ENCODE measurements at regions not wholly inside any gene's neighbourhood (a gene's known extent, or its start where the extent isn't known, plus 50 kb on each side); places are given as distances from the start of the nearest gene placed in this dataset.

DNA sequence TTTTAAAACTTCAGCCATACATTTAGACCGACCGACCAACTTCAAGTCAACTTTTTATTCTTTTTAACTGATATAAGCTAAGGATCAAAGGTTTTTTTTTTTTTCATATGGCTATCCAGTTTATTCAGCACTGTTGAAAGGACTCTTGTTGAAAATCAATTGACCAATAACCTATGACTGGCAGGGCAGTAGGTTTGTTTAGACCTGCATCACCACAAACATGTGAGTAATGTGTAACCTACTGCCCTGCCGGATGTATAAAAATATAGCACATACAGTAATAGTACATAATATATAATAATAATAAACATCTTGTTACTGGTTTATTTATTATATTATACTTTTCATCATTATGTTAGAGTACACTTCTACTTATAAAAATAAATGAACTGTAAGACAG is 434.6 kb upstream of the SEMA3A start:
- Mint-ChIP-seq H3K9me3 (ENCODE audit: unreplicated experiment) (peaks cover 18% of the 10 kb centered on the region), H3K4me3 (ENCODE audit: unreplicated experiment) (no peak overlapping the region), H3K4me1 (ENCODE audit: unreplicated experiment) (peaks cover 6% of the 10 kb centered on the region), H3K27me3 (ENCODE audit: unreplicated experiment) (no peaks in the 10 kb centered on the region), H3K36me3 (ENCODE audit: unreplicated experiment) (no peaks in the 10 kb centered on the region), H3K27ac (ENCODE audit: unreplicated experiment) (no peak overlapping the region)
- TF ChIP-seq, protein P1, sequence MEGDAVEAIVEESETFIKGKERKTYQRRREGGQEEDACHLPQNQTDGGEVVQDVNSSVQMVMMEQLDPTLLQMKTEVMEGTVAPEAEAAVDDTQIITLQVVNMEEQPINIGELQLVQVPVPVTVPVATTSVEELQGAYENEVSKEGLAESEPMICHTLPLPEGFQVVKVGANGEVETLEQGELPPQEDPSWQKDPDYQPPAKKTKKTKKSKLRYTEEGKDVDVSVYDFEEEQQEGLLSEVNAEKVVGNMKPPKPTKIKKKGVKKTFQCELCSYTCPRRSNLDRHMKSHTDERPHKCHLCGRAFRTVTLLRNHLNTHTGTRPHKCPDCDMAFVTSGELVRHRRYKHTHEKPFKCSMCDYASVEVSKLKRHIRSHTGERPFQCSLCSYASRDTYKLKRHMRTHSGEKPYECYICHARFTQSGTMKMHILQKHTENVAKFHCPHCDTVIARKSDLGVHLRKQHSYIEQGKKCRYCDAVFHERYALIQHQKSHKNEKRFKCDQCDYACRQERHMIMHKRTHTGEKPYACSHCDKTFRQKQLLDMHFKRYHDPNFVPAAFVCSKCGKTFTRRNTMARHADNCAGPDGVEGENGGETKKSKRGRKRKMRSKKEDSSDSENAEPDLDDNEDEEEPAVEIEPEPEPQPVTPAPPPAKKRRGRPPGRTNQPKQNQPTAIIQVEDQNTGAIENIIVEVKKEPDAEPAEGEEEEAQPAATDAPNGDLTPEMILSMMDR (IDR thresholded peaks at IDR 0.05) = no peak
- no peak for DNase-seq (ENCODE audit: extremely low spot score, unreplicated experiment)

DNA sequence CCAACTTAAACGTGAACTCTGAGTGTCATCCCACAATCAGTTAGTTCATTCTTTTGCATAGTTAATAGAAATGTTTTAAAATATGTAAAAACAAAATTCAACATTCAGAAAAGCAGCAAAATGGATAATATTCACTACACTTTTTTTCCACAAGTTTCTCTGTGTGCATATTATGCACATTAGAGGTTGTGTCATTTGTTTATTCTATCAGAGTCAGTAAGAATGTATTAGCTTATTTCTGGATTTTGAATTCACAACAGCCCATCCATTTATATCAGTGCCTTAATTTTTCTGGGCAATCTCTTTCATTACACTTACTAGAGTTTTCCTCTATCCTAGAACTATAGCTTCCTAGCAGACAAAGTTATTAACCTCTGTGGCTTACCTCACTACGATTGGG is 432.7 kb upstream of the SEMA3A start:
- peaks cover 8% of the 10 kb centered on the region for H3K4me1 Mint-ChIP-seq (ENCODE audit: unreplicated experiment)
- H3K9me3 Mint-ChIP-seq (ENCODE audit: unreplicated experiment) = peaks cover 5% of the 10 kb centered on the region
- no peaks in the 10 kb centered on the region for H3K36me3 Mint-ChIP-seq (ENCODE audit: unreplicated experiment)
- TF ChIP-seq, protein P1 (IDR thresholded peaks at IDR 0.05) = no peak
- H3K27ac Mint-ChIP-seq (ENCODE audit: unreplicated experiment) = no peak overlapping the region
- no peaks in the 10 kb centered on the region for H3K27me3 Mint-ChIP-seq (ENCODE audit: unreplicated experiment)
- no peak overlapping the region for H3K4me3 Mint-ChIP-seq (ENCODE audit: unreplicated experiment)
- no peak for DNase-seq (ENCODE audit: extremely low spot score, unreplicated experiment)

DNA sequence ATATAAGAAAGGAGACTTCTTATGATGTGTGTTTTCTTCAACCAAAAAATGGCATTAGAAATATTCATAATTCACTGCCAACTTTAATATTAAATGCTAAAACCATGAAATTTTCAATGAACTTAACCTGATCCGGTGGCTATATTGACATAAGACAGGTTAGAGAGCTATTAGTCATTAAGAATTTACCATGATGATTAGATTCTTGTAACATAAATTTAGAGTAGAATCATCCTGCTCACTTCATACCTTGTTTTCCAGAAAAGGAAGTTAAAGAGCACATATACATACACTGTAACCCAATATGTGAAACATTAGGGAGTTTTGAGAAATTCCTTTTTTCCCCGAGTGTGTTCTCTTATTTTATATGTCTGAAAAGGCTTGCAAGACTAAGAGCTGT is 430.3 kb upstream of the SEMA3A start:
- no peaks in the 10 kb centered on the region for H3K36me3 Mint-ChIP-seq (ENCODE audit: unreplicated experiment)
- peaks cover 8% of the 10 kb centered on the region for H3K4me1 Mint-ChIP-seq (ENCODE audit: unreplicated experiment)
- DNase-seq (ENCODE audit: extremely low spot score, unreplicated experiment) = no peak
- H3K27me3 Mint-ChIP-seq (ENCODE audit: unreplicated experiment) = no peaks in the 10 kb centered on the region
- no peaks in the 10 kb centered on the region for H3K9me3 Mint-ChIP-seq (ENCODE audit: unreplicated experiment)
- TF ChIP-seq, protein P1 (IDR thresholded peaks at IDR 0.05) = no peak
- no peak overlapping the region for H3K4me3 Mint-ChIP-seq (ENCODE audit: unreplicated experiment)
- H3K27ac Mint-ChIP-seq (ENCODE audit: unreplicated experiment) = no peak overlapping the region

DNA sequence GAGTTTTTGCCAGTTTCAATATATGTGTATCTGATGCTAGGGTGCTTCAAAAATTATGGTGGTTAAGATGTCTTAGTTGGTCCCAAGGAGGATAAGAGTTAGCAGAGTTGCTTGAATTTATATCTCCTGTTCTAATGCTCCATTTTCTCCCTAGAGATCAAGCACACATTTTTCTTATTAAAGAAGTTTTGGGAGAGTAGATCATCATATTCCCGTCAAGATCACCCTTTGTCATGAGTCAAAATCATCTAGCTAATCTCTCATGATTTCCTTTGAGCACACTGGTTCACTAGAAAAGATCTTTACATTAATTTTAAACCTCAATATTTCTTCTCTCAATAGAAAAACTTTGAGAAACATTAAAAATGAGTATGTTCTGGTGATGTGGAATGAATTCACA is 429.9 kb upstream of the SEMA3A start:
- H3K36me3 Mint-ChIP-seq (ENCODE audit: unreplicated experiment) = no peaks in the 10 kb centered on the region
- no peak for DNase-seq (ENCODE audit: extremely low spot score, unreplicated experiment)
- H3K9me3 Mint-ChIP-seq (ENCODE audit: unreplicated experiment) = no peaks in the 10 kb centered on the region
- H3K27ac Mint-ChIP-seq (ENCODE audit: unreplicated experiment) = no peak overlapping the region
- H3K4me1 Mint-ChIP-seq (ENCODE audit: unreplicated experiment) = peaks cover 8% of the 10 kb centered on the region
- H3K27me3 Mint-ChIP-seq (ENCODE audit: unreplicated experiment) = no peaks in the 10 kb centered on the region
- TF ChIP-seq, protein P1 (IDR thresholded peaks at IDR 0.05) = no peak
- no peak overlapping the region for H3K4me3 Mint-ChIP-seq (ENCODE audit: unreplicated experiment)

DNA sequence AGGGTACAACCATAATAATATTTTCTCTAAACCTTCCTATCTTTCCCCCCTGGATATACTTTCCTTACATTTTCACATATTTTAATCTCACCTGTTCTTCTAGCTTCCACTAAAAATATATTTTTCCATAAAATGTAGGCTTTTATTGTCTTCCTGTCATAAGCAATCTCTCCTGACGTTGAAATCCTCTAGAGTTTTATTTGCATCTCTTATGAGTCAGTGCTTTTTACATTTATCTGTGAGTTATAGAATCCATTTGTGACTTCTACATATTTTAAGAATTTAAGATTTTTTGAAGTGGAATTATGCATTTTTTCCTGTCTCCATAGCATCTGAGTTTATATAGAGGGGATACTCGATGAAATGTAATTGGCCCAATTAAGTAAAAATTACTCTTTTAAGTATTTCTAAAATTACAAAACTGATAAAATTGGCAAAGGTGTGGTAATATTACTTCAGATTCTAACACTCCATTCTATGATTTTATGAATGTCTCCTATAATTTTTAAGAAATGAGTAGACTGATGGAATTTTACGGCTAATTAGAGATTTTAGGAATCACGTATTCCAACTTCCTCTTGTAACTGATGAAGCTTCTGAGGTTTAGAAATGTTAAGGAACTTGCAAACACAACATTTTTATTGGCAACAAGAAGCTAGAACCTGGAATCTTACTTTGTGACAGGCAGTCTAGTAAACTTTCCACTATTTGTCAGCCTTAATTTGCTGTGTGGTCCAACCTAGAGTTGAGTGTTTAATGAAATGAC is 422.9 kb upstream of the SEMA3A start:
- Mint-ChIP-seq H3K27ac (ENCODE audit: unreplicated experiment) (peak overlapping the region; percentile 6), H3K4me3 (ENCODE audit: unreplicated experiment) (no peak overlapping the region), H3K27me3 (ENCODE audit: unreplicated experiment) (no peaks in the 10 kb centered on the region), H3K36me3 (ENCODE audit: unreplicated experiment) (no peaks in the 10 kb centered on the region), H3K4me1 (ENCODE audit: unreplicated experiment) (peaks cover 8% of the 10 kb centered on the region), H3K9me3 (ENCODE audit: unreplicated experiment) (no peaks in the 10 kb centered on the region)
- no peak for DNase-seq (ENCODE audit: extremely low spot score, unreplicated experiment)
- TF ChIP-seq, protein P1 (IDR thresholded peaks at IDR 0.05) = no peak

Data from osteocyte (in vitro differentiated cells).